ENCODE measurements at regions not wholly inside any gene's neighbourhood (a gene's known extent, or its start where the extent isn't known, plus 50 kb on each side); places are given as distances from the start of the nearest gene placed in this dataset.

GRCh38 chr12:40557980-40558379 lies 134.3 kb upstream of the CNTN1 start:
- DNase-seq (ENCODE audit: low spot score): no peak

GRCh38 chr12:40559865-40560264 lies 132.4 kb upstream of the CNTN1 start:
- no peak for DNase-seq (ENCODE audit: low spot score)

- DNase-seq (ENCODE audit: low spot score): no peak
Observed at GRCh38 chr12:40560848-40561247, 131.4 kb upstream of the CNTN1 start.

- no peak for DNase-seq (ENCODE audit: low spot score)
Observed at GRCh38 chr12:40561395-40561966, 130.8 kb upstream of the CNTN1 start.

GRCh38 chr12:40565029-40565633 lies 127.1 kb upstream of the CNTN1 start:
- DNase-seq (ENCODE audit: low spot score): no peak

- DNase-seq (ENCODE audit: low spot score): no peak
Observed at GRCh38 chr12:40566271-40566670, 126.0 kb upstream of the CNTN1 start.

- DNase-seq (ENCODE audit: low spot score): no peak
Observed at GRCh38 chr12:40569626-40570179, 122.5 kb upstream of the CNTN1 start.

- DNase-seq (ENCODE audit: low spot score): no peak
Observed at GRCh38 chr12:40573024-40573423, 119.2 kb upstream of the CNTN1 start.

- no peak for DNase-seq (ENCODE audit: low spot score)
Observed at GRCh38 chr12:40575987-40576386, 116.3 kb upstream of the CNTN1 start.

GRCh38 chr12:40577834-40578233 lies 114.4 kb upstream of the CNTN1 start:
- no peak for DNase-seq (ENCODE audit: low spot score)

GRCh38 chr12:40579687-40580086 lies 112.6 kb upstream of the CNTN1 start:
- DNase-seq (ENCODE audit: low spot score): no peak

GRCh38 chr12:40580346-40580745 lies 111.9 kb upstream of the CNTN1 start:
- no peak for DNase-seq (ENCODE audit: low spot score)

- DNase-seq (ENCODE audit: low spot score): no peak
Observed at GRCh38 chr12:40581889-40582288, 110.3 kb upstream of the CNTN1 start.

GRCh38 chr12:40583743-40584142 lies 108.5 kb upstream of the CNTN1 start:
- DNase-seq (ENCODE audit: low spot score): no peak

GRCh38 chr12:40584763-40585162 lies 107.5 kb upstream of the CNTN1 start:
- DNase-seq (ENCODE audit: low spot score): no peak

GRCh38 chr12:40586823-40587222 lies 105.4 kb upstream of the CNTN1 start:
- no peak for DNase-seq (ENCODE audit: low spot score)

GRCh38 chr12:40587421-40587820 lies 104.8 kb upstream of the CNTN1 start:
- DNase-seq (ENCODE audit: low spot score): no peak

GRCh38 chr12:40587970-40588369 lies 104.3 kb upstream of the CNTN1 start:
- DNase-seq (ENCODE audit: low spot score): no peak

- no peak for DNase-seq (ENCODE audit: low spot score)
Observed at GRCh38 chr12:40597133-40597532, 95.1 kb upstream of the CNTN1 start.

- DNase-seq (ENCODE audit: low spot score): no peak
Observed at GRCh38 chr12:40598073-40598472, 94.2 kb upstream of the CNTN1 start.

GRCh38 chr12:40602562-40602961 lies 89.7 kb upstream of the CNTN1 start:
- DNase-seq (ENCODE audit: low spot score): no peak

GRCh38 chr12:40614923-40615322 lies 77.3 kb upstream of the CNTN1 start:
- no peak for DNase-seq (ENCODE audit: low spot score)

GRCh38 chr12:40615590-40615989 lies 76.6 kb upstream of the CNTN1 start:
- DNase-seq (ENCODE audit: low spot score): no peak

- no peak for DNase-seq (ENCODE audit: low spot score)
Observed at GRCh38 chr12:40616383-40616915, 75.8 kb upstream of the CNTN1 start.

All from activated CD4-positive, alpha-beta T cell treated with anti-CD3 and anti-CD28 coated beads, Interleukin-2, Interleukin-4, amounts not matched to agents 100 ng/mL and 50 ng/mL, durations not matched to agents 16 hours and 8 hours (primary cell).